ENCODE measurements at regions not wholly inside any gene's neighbourhood (a gene's known extent, or its start where the extent isn't known, plus 50 kb on each side); places are given as distances from the start of the nearest gene placed in this dataset.
"Not testable (repeated sequence)": the region's sequence is repeated elsewhere in the genome, so short reads cannot be mapped to it uniquely, and the experiment has no call there.

GRCh38 chr7:119748991-119749390 lies 524.0 kb upstream of the KCND2 start:
- no peak for DNase-seq

GRCh38 chr7:119756687-119757086 lies 516.3 kb upstream of the KCND2 start:
- DNase-seq = peak; percentile 33

- no peak for DNase-seq
These were observed 514.7 kb upstream of the KCND2 start for GRCh38 chr7:119758254-119758653.

- DNase-seq = no peak
These were observed 511.2 kb upstream of the KCND2 start for GRCh38 chr7:119761776-119762175.

- no peak for DNase-seq
These were observed 490.7 kb upstream of the KCND2 start for GRCh38 chr7:119782286-119782685.

- DNase-seq = peak; percentile 40
These were observed 489.2 kb upstream of the KCND2 start for GRCh38 chr7:119783799-119784198.

- no peak for DNase-seq
These were observed 470.8 kb upstream of the KCND2 start for GRCh38 chr7:119802147-119802546.

- no peak for DNase-seq
These were observed 447.8 kb upstream of the KCND2 start for GRCh38 chr7:119825091-119825655.

- no peak for DNase-seq
These were observed 446.4 kb upstream of the KCND2 start for GRCh38 chr7:119826547-119826946.

GRCh38 chr7:119838444-119838843 lies 434.5 kb upstream of the KCND2 start:
- DNase-seq = no peak

GRCh38 chr7:119842337-119842736 lies 430.6 kb upstream of the KCND2 start:
- DNase-seq = no peak

- DNase-seq = no peak
These were observed 430.2 kb upstream of the KCND2 start for GRCh38 chr7:119842786-119843185.

- DNase-seq = no peak
These were observed 411.6 kb upstream of the KCND2 start for GRCh38 chr7:119861385-119861784.

- no peak for DNase-seq
These were observed 404.6 kb upstream of the KCND2 start for GRCh38 chr7:119868387-119868786.

GRCh38 chr7:119879835-119880234 lies 393.1 kb upstream of the KCND2 start:
- DNase-seq = no peak

GRCh38 chr7:119886007-119886406 lies 387.0 kb upstream of the KCND2 start:
- DNase-seq = no peak

GRCh38 chr7:119886525-119886924 lies 386.4 kb upstream of the KCND2 start:
- DNase-seq = not testable (repeated sequence)

GRCh38 chr7:119888251-119888650 lies 384.7 kb upstream of the KCND2 start:
- DNase-seq = no peak

GRCh38 chr7:119890631-119891030 lies 382.3 kb upstream of the KCND2 start:
- DNase-seq = no peak

GRCh38 chr7:119895320-119895719 lies 377.7 kb upstream of the KCND2 start:
- no peak for DNase-seq

GRCh38 chr7:119896386-119896785 lies 376.6 kb upstream of the KCND2 start:
- DNase-seq = no peak

GRCh38 chr7:119900996-119901672 lies 371.8 kb upstream of the KCND2 start:
- DNase-seq = no peak

GRCh38 chr7:119903085-119903484 lies 369.9 kb upstream of the KCND2 start:
- DNase-seq = no peak

- no peak for DNase-seq
These were observed 367.5 kb upstream of the KCND2 start for GRCh38 chr7:119905495-119905894.

GRCh38 chr7:119908948-119909347 lies 364.0 kb upstream of the KCND2 start:
- DNase-seq = no peak

Data from NCI-H82 (cell line).